ENCODE measurements at regions not wholly inside any gene's neighbourhood (a gene's known extent, or its start where the extent isn't known, plus 50 kb on each side); places are given as distances from the start of the nearest gene placed in this dataset.

DNA sequence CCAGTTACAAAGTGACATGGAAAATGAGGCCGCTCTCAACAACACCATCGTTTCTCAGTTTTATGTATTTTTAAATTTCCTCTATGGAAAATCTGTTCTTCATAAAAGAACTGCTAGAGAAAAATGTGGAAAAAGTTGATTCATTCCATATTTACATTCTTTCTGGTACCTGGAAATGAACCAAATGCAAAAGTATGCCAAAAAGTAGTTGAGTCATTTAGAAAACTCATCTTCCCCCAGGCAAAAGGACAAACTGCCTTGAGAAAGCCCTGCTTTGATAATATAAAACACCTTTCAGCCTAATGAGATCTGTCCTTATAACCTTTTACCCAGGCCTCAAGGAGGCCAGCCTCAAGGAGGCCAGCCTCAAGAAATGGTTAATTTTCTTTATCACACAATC lies 283.0 kb upstream of the VEPH1 start:
- TF ChIP-seq, protein P1, sequence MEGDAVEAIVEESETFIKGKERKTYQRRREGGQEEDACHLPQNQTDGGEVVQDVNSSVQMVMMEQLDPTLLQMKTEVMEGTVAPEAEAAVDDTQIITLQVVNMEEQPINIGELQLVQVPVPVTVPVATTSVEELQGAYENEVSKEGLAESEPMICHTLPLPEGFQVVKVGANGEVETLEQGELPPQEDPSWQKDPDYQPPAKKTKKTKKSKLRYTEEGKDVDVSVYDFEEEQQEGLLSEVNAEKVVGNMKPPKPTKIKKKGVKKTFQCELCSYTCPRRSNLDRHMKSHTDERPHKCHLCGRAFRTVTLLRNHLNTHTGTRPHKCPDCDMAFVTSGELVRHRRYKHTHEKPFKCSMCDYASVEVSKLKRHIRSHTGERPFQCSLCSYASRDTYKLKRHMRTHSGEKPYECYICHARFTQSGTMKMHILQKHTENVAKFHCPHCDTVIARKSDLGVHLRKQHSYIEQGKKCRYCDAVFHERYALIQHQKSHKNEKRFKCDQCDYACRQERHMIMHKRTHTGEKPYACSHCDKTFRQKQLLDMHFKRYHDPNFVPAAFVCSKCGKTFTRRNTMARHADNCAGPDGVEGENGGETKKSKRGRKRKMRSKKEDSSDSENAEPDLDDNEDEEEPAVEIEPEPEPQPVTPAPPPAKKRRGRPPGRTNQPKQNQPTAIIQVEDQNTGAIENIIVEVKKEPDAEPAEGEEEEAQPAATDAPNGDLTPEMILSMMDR (IDR thresholded peaks at IDR 0.05) = no peak
- TF ChIP-seq POLR2A (IDR thresholded peaks at IDR 0.05) = no peak
